HFF-Myc (cell line): ENCODE measurements at regions not wholly inside any gene's neighbourhood (a gene's known extent, or its start where the extent isn't known, plus 50 kb on each side); places are given as distances from the start of the nearest gene placed in this dataset.

ENCODE experiments used
- DNase-seq: peaks from one replicate; pipeline ENCODE4 v3.0.0-alpha.2; 2011; ENCODE audit warnings: low read depth; ENCODE audit errors: extremely low read depth
- H3K4me3 ChIP-seq: replicated peaks from 2 replicates; pipeline ENCODE4 v1.5.1; 2011; ENCODE audit warnings: low read depth, mild to moderate bottlenecking, control low read depth, low read length
- CTCF ChIP-seq: IDR thresholded peaks from 2 replicates; pipeline ENCODE4 v1.5.1; 2012; ENCODE audit warnings: mild to moderate bottlenecking, low read depth, low read length, control low read depth; ENCODE audit errors: missing control alignments

- no peak for DNase-seq
- no peak overlapping the region for H3K4me3 ChIP-seq
- TF ChIP-seq CTCF = no peak
Measured at GRCh38 chr4:100114909-100115308, 75.4 kb downstream of the DDIT4L start.

GRCh38 chr4:100113732-100114131, 76.5 kb downstream of the DDIT4L start:
- H3K4me3 ChIP-seq = no peak overlapping the region
- no peak for DNase-seq
- no peak for TF ChIP-seq CTCF

- DNase-seq = no peak
- no peak overlapping the region for H3K4me3 ChIP-seq
- no peak for TF ChIP-seq CTCF
Measured at GRCh38 chr4:100113096-100113495, 77.2 kb downstream of the DDIT4L start.

GRCh38 chr4:100109921-100110320, 80.3 kb downstream of the DDIT4L start:
- H3K4me3 ChIP-seq = no peak overlapping the region
- TF ChIP-seq CTCF = no peak
- DNase-seq = no peak

- DNase-seq = no peak
- no peak overlapping the region for H3K4me3 ChIP-seq
- no peak for TF ChIP-seq CTCF
Measured at GRCh38 chr4:100108869-100109268, 81.4 kb downstream of the DDIT4L start.

GRCh38 chr4:100106982-100107381, 83.3 kb downstream of the DDIT4L start:
- no peak overlapping the region for H3K4me3 ChIP-seq
- no peak for TF ChIP-seq CTCF
- no peak for DNase-seq

GRCh38 chr4:100103671-100104070, 86.6 kb downstream of the DDIT4L start:
- TF ChIP-seq CTCF = no peak
- no peak for DNase-seq

More at GRCh38 chr4:100103671-100104070, 86.6 kb downstream of the DDIT4L start:
- no peak overlapping the region for H3K4me3 ChIP-seq
